Kidney (tissue), 13 donors: ENCODE measurements at regions not wholly inside any gene's neighbourhood (a gene's known extent, or its start where the extent isn't known, plus 50 kb on each side); places are given as distances from the start of the nearest gene placed in this dataset.

Experiments
- DNase-seq, 5 donors: peaks; one replicate each; pipeline ENCODE4 v3.0.0-alpha.2; 2013 to 2020
- FAIRE-seq: peaks from 2 replicates; lab custom pipeline; 2012; peaks lifted over from hg19 to GRCh38; lab: Jason Lieb, UNC
- H3K27ac ChIP-seq, 2 donors: one replicate each; pipeline ENCODE4 v1.7.0; 2013; ENCODE audit warnings: low read depth in 2 of 2, low read length in 2 of 2, inconsistent platforms in 1 of 2
- H3K27me3 ChIP-seq: one replicate; pipeline ENCODE4 v1.7.1; 2013; ENCODE audit warnings: low read length, inconsistent platforms; ENCODE audit not compliant: control insufficient read depth, insufficient read depth
- H3K36me3 ChIP-seq, 3 donors: one replicate each; pipeline versions ENCODE4 v1.7.0 to v1.7.1; 2013; ENCODE audit warnings: low read length in 3 of 3, control low read depth in 1 of 3, inconsistent platforms in 1 of 3; ENCODE audit not compliant: insufficient read depth in 3 of 3, control insufficient read depth in 2 of 3
- H3K4me1 ChIP-seq, 3 donors: one replicate each; pipeline versions ENCODE4 v1.7.0 to v1.7.1; 2013; ENCODE audit warnings: low read length in 3 of 3, inconsistent platforms in 1 of 3, low read depth in 1 of 3; ENCODE audit not compliant: control insufficient read depth in 2 of 3, insufficient read depth in 2 of 3
- H3K4me3 ChIP-seq, 3 donors: one replicate each; pipeline versions ENCODE4 v1.7.0 to v1.8.1; 2013; ENCODE audit warnings: low read length in 3 of 3, control low read depth in 1 of 3, inconsistent platforms in 1 of 3
- H3K9ac ChIP-seq, 3 donors: one replicate each; pipeline versions ENCODE4 v1.7.0 to v1.7.1; 2013; ENCODE audit warnings: low read length in 3 of 3, control low read depth in 1 of 3, inconsistent platforms in 1 of 3
- H3K9me3 ChIP-seq, 3 donors: one replicate each; pipeline versions ENCODE4 v1.7.0 to v1.7.1; 2013; ENCODE audit warnings: low read length in 3 of 3, control low read depth in 1 of 3, inconsistent platforms in 1 of 3; ENCODE audit not compliant: control insufficient read depth in 2 of 3, insufficient read depth in 1 of 3
- intact Hi-C: fragments of 100-400 bp; cut with DNase I; formaldehyde crosslinking; loops from one replicate; pipeline ENCODE4 v1.11.1; 2022
- TF ChIP-seq, protein P1 (sequence below): IDR thresholded peaks from 3 replicates; pipeline ENCODE4 v1.5.1; 2012; ENCODE audit warnings: mild to moderate bottlenecking, moderate library complexity, borderline replicate concordance; ENCODE audit not compliant: insufficient read depth; ENCODE audit errors: extremely low read depth
- donor health status: control.
- donor health status: control.
- donor health status: control.
- donor health status: control.
- donor health status: control.
- donor health status: DM: yes; HTN: yes; CAD: no.
- donor health status: Normal renal cell carcinoma (clear cell type).

DNA sequence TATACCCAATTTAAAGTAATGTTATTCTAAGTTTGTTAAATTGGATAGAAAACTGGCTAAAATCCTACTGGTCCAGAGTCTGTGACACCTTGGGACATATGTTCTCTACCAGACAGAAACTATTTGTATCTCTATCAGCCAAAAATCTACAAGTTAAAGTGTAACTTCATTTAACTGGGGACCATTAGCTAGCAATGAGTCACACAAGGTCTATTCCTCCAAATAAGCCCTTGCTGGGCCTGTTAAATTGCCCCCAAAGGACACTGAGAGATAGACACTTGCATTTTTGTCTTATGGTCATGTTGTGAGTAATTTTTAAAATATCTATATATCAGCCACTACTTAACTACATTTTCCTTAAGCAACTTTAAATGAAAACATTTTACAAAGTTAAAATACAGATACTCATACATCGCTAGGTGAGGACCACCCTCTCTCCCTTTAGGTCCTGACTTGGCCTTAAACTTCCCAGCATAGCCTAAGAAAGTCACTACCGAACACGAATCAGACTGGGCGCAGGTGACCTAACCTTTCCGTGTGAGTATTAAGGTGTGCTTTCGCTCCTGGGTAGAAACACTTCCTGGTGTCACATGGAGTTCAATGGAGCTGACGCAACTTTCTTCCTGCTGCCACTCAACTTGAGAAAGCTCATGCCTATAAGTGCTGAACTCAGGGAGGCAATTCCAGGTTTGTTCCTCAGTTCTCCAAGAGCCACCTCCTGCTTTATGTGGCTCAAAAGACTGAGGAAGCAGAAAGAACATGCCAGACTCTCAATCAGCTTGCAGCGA, 249.1 kb downstream of the DIRAS2 start:
- H3K27ac ChIP-seq: peak overlapping the region; percentile 49 to 77
- H3K4me3 ChIP-seq: peak overlapping the region in 1 of 3 donors; percentile 34
- FAIRE-seq: no peak
- no peak overlapping the region for H3K9ac ChIP-seq
- peaks cover 0 to 4% (median under 1%) of the 10 kb centered on the region in 3 donors for H3K4me1 ChIP-seq
- H3K36me3 ChIP-seq: no peaks in the 10 kb centered on the region
- H3K27me3 ChIP-seq: no peaks in the 10 kb centered on the region
- DNase-seq: peak in 2 of 5 donors; percentile 23 to 31
- intact Hi-C loops: no loop called here
- H3K9me3 ChIP-seq: no peaks in the 10 kb centered on the region
- TF ChIP-seq, protein P1, sequence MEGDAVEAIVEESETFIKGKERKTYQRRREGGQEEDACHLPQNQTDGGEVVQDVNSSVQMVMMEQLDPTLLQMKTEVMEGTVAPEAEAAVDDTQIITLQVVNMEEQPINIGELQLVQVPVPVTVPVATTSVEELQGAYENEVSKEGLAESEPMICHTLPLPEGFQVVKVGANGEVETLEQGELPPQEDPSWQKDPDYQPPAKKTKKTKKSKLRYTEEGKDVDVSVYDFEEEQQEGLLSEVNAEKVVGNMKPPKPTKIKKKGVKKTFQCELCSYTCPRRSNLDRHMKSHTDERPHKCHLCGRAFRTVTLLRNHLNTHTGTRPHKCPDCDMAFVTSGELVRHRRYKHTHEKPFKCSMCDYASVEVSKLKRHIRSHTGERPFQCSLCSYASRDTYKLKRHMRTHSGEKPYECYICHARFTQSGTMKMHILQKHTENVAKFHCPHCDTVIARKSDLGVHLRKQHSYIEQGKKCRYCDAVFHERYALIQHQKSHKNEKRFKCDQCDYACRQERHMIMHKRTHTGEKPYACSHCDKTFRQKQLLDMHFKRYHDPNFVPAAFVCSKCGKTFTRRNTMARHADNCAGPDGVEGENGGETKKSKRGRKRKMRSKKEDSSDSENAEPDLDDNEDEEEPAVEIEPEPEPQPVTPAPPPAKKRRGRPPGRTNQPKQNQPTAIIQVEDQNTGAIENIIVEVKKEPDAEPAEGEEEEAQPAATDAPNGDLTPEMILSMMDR: no peak

DNA sequence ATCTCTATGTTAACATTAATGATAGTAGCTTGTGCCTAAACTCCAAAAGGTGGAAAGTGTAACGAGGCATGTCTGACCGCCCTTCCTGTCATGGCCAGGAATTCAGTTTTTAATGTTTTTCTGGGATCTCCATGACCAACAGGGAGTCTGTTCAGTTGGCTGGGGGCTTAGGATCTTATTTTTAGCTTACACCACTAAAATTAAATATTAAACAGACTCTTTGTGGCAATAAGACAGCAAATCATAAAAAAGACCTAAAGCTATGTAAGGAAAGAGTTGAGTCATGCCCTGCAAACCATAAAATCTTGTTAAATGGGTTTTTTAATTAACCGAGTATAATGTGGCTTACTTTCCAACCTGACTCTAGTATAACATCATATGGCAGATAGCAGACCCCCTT, 247.8 kb downstream of the DIRAS2 start:
- DNase-seq: peak in 2 of 5 donors; percentile 18 to 38
- Histone ChIP-seq H3K9ac (no peak overlapping the region), H3K27ac (no peak overlapping the region), H3K4me3 (no peak overlapping the region), H3K9me3 (no peaks in the 10 kb centered on the region), H3K4me1 (peaks cover 0 to 4% (median 4%) of the 10 kb centered on the region in 3 donors), H3K36me3 (no peaks in the 10 kb centered on the region), H3K27me3 (no peaks in the 10 kb centered on the region)
- no peak for FAIRE-seq
- TF ChIP-seq, protein P1: no peak
- intact Hi-C loops: no loop called here

DNA sequence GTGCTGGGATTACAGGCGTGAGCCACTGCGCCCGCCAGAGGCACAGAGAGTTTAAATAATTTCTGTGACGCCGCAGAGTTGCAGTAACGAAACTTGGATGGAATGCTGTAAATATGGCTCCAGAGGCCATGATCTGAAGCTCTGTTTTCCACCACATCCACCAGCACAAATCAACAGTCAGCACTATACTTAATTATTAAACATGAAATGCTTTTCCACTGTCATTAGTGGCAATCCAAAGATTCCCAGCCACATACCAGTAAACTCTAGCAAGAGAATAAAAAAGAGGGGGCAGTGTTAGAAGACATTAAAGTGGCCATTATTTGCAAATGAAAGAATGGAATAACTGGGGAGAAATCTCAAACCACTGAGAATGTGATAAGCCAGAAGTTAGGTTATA, 242.5 kb downstream of the DIRAS2 start:
- Histone ChIP-seq H3K9ac (no peak overlapping the region), H3K4me1 (peaks cover 0 to 4% (median 2%) of the 10 kb centered on the region in 3 donors), H3K9me3 (no peaks in the 10 kb centered on the region), H3K27ac (no peak overlapping the region), H3K27me3 (no peaks in the 10 kb centered on the region), H3K4me3 (peak overlapping the region in 1 of 3 donors; percentile 18), H3K36me3 (no peaks in the 10 kb centered on the region)
- TF ChIP-seq, protein P1: no peak
- no peak for DNase-seq
- no peak for FAIRE-seq
- intact Hi-C loops: no loop called here
